GM12878 (cell line): ENCODE measurements at regions not wholly inside any gene's neighbourhood (a gene's known extent, or its start where the extent isn't known, plus 50 kb on each side); places are given as distances from the start of the nearest gene placed in this dataset.

Source experiments
- CREM ChIP-seq: IDR thresholded peaks from 2 replicates; pipeline ENCODE4 v1.6.1; 2014; ENCODE audit warnings: antibody characterized with exemption, low read depth
- CTCF ChIP-seq, 3 experiments: IDR thresholded peaks in 2 of 3; conservative IDR thresholded peaks in 1 of 3; 2 replicates each; pipeline ENCODE4 v1.5.1; 2011; ENCODE audit warnings: low read depth in 3 of 3, low read length in 3 of 3, mild to moderate bottlenecking in 3 of 3, control low read depth in 2 of 3, moderate library complexity in 2 of 3, inconsistent platforms in 1 of 3, mixed read lengths in 1 of 3; ENCODE audit not compliant: control insufficient read depth in 2 of 3, insufficient read depth in 1 of 3; ENCODE audit errors: extremely low read depth in 1 of 3
- E2F4 ChIP-seq: IDR thresholded peaks from 2 replicates; pipeline ENCODE4 v1.6.1; 2012; ENCODE audit warnings: low read depth, low read length, improper control_type of control experiment
- EZH2 ChIP-seq: IDR thresholded peaks from 2 replicates; pipeline ENCODE4 v1.6.1; 2012; ENCODE audit warnings: low read depth, mild to moderate bottlenecking, control low read depth, inconsistent platforms, low read length, borderline replicate concordance; ENCODE audit not compliant: control insufficient read depth
- IKZF1 ChIP-seq: fragments of 450-650 bp; conservative IDR thresholded peaks from 2 replicates; pipeline ENCODE4 v1.6.1; 2017; ENCODE audit warnings: antibody characterized with exemption, mild to moderate bottlenecking
- POLR2A ChIP-seq: IDR thresholded peaks from 2 replicates; pipeline ENCODE4 v1.6.1; 2011; ENCODE audit warnings: low read depth, mild to moderate bottlenecking, low read length
- POLR2AphosphoS5 ChIP-seq: IDR thresholded peaks from 2 replicates; pipeline ENCODE4 v1.6.1; 2011; ENCODE audit warnings: mild to moderate bottlenecking, low read length, inconsistent platforms
- RAD21 ChIP-seq: IDR thresholded peaks from 2 replicates; pipeline ENCODE4 v1.6.1; 2011; ENCODE audit warnings: mild to moderate bottlenecking, low read depth, low read length, moderate library complexity; ENCODE audit not compliant: insufficient read depth
- ZNF274 ChIP-seq: IDR thresholded peaks from one replicate; pipeline ENCODE4 v1.8.0; 2011; ENCODE audit not compliant: insufficient read length, insufficient read depth
- ZZZ3 ChIP-seq: IDR thresholded peaks from 2 replicates; pipeline ENCODE4 v1.6.1; 2011; ENCODE audit warnings: low read depth; ENCODE audit not compliant: control insufficient read depth, insufficient read length

- no peak for TF ChIP-seq ZNF274
- no peak for TF ChIP-seq E2F4
- no peak for TF ChIP-seq CTCF (IDR thresholded peaks at IDR 0.05 in 2 of 3, conservative IDR thresholded peaks at IDR 0.05 in 1 of 3; ENCODE audit: control insufficient read depth in 2 of 3, extremely low read depth in 1 of 3, insufficient read depth in 1 of 3, low read depth in 3 of 3, low read length in 3 of 3)
- TF ChIP-seq EZH2 = no peak
- no peak for TF ChIP-seq CREM
- TF ChIP-seq RAD21 = no peak
- no peak for TF ChIP-seq POLR2A
- no peak for TF ChIP-seq ZZZ3
- TF ChIP-seq POLR2AphosphoS5 = no peak
- no peak for TF ChIP-seq IKZF1
These were observed 339.2 kb upstream of the PODXL start for GRCh38 chr7:131895541-131896164.
